ENCODE measurements at regions not wholly inside any gene's neighbourhood (a gene's known extent, or its start where the extent isn't known, plus 50 kb on each side); places are given as distances from the start of the nearest gene placed in this dataset.

DNA sequence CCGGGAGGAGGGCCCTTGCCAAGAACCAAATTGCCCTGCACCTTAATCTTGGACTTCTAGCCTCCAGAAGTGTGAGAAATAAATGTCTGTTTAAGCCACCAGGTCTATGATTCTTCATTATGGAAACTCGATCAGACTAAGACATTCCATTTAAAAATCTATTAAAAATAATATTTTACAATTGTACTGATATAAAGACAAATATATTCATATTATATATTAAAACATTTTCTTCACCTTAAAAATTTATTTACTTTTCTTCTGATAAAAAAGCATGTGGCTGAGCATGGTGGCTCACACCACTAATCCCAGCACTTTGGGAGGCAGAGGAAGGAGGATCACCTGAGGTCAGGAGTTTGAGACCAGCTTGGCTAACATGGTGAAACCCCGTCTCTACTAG is 72.4 kb upstream of the CHST15 start (continued):
- TF ChIP-seq ZBTB48 (tag by site-specific recombination; IDR thresholded peaks at IDR 0.05) (no peak), GLI4 (tag by site-specific recombination; IDR thresholded peaks at IDR 0.05) (no peak)

DNA sequence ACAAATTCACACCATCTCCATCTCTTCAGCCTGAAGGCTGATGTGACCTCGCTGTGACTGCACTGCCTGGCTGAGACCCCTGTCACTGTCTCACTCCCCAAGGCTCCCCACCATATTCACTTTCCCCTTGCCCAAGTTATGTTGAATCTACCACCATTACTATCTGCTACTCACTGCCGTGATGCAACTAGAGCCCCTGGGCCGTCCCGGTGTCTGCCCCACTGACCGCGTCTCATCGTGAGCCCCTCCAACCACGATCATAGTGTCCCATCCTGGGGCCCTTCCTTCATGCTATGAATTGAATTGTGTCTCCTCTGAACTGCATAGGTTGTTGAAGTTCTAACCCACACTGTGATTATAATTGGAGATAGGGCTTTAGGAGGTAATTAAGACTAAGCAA is 71.9 kb upstream of the CHST15 start:
- POLR2A ChIA-PET, result no interaction called here
- no peaks in the 10 kb centered on the region for H3K9me3 ChIP-seq (ENCODE audit: control insufficient read depth, insufficient read depth, low read depth, low read length)
- CTCF ChIA-PET, result interaction anchor here (1.0 kb wide), 1 partner anchor 224 kb away, joined by 3 read pairs; no protein-coding TSS in a partner anchor
- H3K36me3 ChIP-seq (ENCODE audit: control insufficient read depth in 2 of 2, insufficient read depth in 1 of 2, low read length in 2 of 2), result no peaks in the 10 kb centered on the region
- no peak overlapping the region for H3K27ac ChIP-seq (ENCODE audit: extremely low read depth, low read depth, low read length)
- no peaks in the 10 kb centered on the region for H3K4me1 ChIP-seq (ENCODE audit: control insufficient read depth, insufficient read depth, low read length)
- H3K4me3 ChIP-seq (ENCODE audit: low read depth, low read length), result no peak overlapping the region
- TF ChIP-seq TRIM28 (IDR thresholded peaks at IDR 0.05; ENCODE audit: borderline replicate concordance, low read length), result no peak
- TF ChIP-seq, protein P1, sequence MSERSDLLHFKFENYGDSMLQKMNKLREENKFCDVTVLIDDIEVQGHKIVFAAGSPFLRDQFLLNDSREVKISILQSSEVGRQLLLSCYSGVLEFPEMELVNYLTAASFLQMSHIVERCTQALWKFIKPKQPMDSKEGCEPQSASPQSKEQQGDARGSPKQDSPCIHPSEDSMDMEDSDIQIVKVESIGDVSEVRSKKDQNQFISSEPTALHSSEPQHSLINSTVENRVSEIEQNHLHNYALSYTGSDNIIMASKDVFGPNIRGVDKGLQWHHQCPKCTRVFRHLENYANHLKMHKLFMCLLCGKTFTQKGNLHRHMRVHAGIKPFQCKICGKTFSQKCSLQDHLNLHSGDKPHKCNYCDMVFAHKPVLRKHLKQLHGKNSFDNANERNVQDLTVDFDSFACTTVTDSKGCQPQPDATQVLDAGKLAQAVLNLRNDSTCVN (tag by site-specific recombination; optimal IDR thresholded peaks at IDR 0.05), result no peak
- no peak for TF ChIP-seq IKZF3 (tag by site-specific recombination; IDR thresholded peaks at IDR 0.05)
- no peak for TF ChIP-seq ZNF175 (tag by site-specific recombination; IDR thresholded peaks at IDR 0.05)

DNA sequence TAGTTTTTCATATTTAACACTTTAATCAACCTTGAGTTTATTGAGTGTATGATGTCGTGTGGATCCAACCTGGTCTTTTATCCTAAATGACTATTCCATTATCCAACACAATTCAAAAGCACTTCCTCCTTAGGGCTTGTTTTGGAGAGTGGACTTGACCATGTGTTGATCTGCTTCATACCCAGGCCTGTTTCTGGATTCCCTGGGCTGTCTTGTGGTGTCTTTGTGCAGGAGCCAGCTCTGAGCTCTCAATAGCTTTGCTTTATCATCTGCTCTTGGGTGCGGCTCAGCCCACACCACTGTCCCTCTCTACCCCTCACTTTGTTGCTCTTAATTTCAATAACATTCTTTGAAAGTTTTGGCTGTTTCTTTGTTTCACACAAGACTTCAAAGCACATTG is 70.9 kb upstream of the CHST15 start:
- no peaks in the 10 kb centered on the region for H3K9me3 ChIP-seq (ENCODE audit: control insufficient read depth, insufficient read depth, low read depth, low read length)
- no peak overlapping the region for H3K4me3 ChIP-seq (ENCODE audit: low read depth, low read length)
- H3K27ac ChIP-seq (ENCODE audit: extremely low read depth, low read depth, low read length), result no peak overlapping the region
- H3K36me3 ChIP-seq (ENCODE audit: control insufficient read depth in 2 of 2, insufficient read depth in 1 of 2, low read length in 2 of 2), result no peaks in the 10 kb centered on the region
- TF ChIP-seq ZNF571 (tag by site-specific recombination; IDR thresholded peaks at IDR 0.05), result no peak
- TF ChIP-seq OSR2 (tag by site-specific recombination; IDR thresholded peaks at IDR 0.05), result no peak
- TF ChIP-seq, protein P2, sequence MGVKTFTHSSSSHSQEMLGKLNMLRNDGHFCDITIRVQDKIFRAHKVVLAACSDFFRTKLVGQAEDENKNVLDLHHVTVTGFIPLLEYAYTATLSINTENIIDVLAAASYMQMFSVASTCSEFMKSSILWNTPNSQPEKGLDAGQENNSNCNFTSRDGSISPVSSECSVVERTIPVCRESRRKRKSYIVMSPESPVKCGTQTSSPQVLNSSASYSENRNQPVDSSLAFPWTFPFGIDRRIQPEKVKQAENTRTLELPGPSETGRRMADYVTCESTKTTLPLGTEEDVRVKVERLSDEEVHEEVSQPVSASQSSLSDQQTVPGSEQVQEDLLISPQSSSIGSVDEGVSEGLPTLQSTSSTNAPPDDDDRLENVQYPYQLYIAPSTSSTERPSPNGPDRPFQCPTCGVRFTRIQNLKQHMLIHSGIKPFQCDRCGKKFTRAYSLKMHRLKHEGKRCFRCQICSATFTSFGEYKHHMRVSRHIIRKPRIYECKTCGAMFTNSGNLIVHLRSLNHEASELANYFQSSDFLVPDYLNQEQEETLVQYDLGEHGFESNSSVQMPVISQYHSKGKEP (tag by site-specific recombination; IDR thresholded peaks at IDR 0.05), result no peak
- TF ChIP-seq, protein P3, sequence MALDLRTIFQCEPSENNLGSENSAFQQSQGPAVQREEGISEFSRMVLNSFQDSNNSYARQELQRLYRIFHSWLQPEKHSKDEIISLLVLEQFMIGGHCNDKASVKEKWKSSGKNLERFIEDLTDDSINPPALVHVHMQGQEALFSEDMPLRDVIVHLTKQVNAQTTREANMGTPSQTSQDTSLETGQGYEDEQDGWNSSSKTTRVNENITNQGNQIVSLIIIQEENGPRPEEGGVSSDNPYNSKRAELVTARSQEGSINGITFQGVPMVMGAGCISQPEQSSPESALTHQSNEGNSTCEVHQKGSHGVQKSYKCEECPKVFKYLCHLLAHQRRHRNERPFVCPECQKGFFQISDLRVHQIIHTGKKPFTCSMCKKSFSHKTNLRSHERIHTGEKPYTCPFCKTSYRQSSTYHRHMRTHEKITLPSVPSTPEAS (tag by site-specific recombination; IDR thresholded peaks at IDR 0.05), result no peak
- no peak for TF ChIP-seq ZNF354C (tag by site-specific recombination; IDR thresholded peaks at IDR 0.05; ENCODE audit: borderline replicate concordance, low read depth)
- no peak for TF ChIP-seq ZNF239 (tag by site-specific recombination; IDR thresholded peaks at IDR 0.05)
- POLR2A ChIA-PET, result no interaction called here
- CTCF ChIA-PET, result interaction anchor here (1.0 kb wide), 1 partner anchor 225 kb away, joined by 3 read pairs; no protein-coding TSS in a partner anchor
- H3K4me1 ChIP-seq (ENCODE audit: control insufficient read depth, insufficient read depth, low read length), result no peaks in the 10 kb centered on the region

DNA sequence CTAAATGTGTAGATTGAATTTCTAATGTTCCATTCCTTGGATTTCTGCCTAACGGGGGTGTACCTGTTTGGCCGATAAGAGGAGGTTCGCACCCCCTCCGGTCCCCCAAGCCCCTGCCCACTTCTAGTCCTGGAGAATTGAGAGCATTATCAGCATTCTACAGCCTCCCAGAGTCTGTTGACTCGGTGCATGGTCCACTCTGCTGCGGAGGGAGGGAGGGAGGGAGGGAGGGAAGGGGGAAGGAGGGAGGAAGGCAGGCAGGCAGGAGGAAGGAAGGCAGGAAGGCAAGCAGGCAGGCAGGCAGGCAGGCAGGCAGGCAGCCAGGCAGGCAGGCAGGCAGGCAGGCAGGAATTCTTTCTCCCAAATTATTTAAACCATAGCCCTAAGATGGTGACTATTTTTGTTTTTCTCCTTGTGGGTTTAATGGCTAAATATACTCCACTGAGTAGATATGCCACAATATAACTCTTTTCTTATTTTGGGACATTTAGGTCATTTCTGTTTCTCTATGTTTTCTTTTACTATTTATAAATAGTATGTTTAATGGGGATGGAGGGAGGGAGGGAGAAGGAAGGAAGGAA is 69.5 kb upstream of the CHST15 start:
- no peaks in the 10 kb centered on the region for H3K4me1 ChIP-seq (ENCODE audit: control insufficient read depth, insufficient read depth, low read length)
- ChIA-PET CTCF (no interaction called here), POLR2A (no interaction called here)
- TF ChIP-seq ZNF274 (IDR thresholded peaks at IDR 0.05; ENCODE audit: low read length) (no peak), ZNF274 (tag by site-specific recombination; IDR thresholded peaks at IDR 0.05; ENCODE audit: borderline replicate concordance) (no peak), FEZF1 (tag by site-specific recombination; IDR thresholded peaks at IDR 0.05) (no peak), KLF7 (tag by site-specific recombination; IDR thresholded peaks at IDR 0.05; ENCODE audit: borderline replicate concordance) (no peak), ZNF585B (tag by site-specific recombination; IDR thresholded peaks at IDR 0.05) (no peak)
- TF ChIP-seq, protein P4, sequence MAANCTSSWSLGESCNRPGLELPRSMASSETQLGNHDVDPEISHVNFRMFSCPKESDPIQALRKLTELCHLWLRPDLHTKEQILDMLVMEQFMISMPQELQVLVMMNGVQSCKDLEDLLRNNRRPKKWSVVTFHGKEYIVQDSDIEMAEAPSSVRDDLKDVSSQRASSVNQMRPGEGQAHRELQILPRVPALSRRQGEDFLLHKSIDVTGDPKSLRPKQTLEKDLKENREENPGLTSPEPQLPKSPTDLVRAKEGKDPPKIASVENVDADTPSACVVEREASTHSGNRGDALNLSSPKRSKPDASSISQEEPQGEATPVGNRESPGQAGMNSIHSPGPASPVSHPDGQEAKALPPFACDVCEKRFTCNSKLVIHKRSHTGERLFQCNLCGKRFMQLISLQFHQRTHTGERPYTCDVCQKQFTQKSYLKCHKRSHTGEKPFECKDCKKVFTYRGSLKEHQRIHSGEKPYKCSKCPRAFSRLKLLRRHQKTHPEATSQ (tag by site-specific recombination; IDR thresholded peaks at IDR 0.05), result no peak
- TF ChIP-seq, protein P5, sequence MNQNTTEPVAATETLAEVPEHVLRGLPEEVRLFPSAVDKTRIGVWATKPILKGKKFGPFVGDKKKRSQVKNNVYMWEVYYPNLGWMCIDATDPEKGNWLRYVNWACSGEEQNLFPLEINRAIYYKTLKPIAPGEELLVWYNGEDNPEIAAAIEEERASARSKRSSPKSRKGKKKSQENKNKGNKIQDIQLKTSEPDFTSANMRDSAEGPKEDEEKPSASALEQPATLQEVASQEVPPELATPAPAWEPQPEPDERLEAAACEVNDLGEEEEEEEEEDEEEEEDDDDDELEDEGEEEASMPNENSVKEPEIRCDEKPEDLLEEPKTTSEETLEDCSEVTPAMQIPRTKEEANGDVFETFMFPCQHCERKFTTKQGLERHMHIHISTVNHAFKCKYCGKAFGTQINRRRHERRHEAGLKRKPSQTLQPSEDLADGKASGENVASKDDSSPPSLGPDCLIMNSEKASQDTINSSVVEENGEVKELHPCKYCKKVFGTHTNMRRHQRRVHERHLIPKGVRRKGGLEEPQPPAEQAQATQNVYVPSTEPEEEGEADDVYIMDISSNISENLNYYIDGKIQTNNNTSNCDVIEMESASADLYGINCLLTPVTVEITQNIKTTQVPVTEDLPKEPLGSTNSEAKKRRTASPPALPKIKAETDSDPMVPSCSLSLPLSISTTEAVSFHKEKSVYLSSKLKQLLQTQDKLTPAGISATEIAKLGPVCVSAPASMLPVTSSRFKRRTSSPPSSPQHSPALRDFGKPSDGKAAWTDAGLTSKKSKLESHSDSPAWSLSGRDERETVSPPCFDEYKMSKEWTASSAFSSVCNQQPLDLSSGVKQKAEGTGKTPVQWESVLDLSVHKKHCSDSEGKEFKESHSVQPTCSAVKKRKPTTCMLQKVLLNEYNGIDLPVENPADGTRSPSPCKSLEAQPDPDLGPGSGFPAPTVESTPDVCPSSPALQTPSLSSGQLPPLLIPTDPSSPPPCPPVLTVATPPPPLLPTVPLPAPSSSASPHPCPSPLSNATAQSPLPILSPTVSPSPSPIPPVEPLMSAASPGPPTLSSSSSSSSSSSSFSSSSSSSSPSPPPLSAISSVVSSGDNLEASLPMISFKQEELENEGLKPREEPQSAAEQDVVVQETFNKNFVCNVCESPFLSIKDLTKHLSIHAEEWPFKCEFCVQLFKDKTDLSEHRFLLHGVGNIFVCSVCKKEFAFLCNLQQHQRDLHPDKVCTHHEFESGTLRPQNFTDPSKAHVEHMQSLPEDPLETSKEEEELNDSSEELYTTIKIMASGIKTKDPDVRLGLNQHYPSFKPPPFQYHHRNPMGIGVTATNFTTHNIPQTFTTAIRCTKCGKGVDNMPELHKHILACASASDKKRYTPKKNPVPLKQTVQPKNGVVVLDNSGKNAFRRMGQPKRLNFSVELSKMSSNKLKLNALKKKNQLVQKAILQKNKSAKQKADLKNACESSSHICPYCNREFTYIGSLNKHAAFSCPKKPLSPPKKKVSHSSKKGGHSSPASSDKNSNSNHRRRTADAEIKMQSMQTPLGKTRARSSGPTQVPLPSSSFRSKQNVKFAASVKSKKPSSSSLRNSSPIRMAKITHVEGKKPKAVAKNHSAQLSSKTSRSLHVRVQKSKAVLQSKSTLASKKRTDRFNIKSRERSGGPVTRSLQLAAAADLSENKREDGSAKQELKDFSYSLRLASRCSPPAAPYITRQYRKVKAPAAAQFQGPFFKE (tag by site-specific recombination; IDR thresholded peaks at IDR 0.05; ENCODE audit: borderline replicate concordance), result no peak

More for the DNA sequence above, 69.5 kb upstream of the CHST15 start:
- Histone ChIP-seq H3K36me3 (ENCODE audit: control insufficient read depth in 2 of 2, insufficient read depth in 1 of 2, low read length in 2 of 2) (no peaks in the 10 kb centered on the region), H3K27ac (ENCODE audit: extremely low read depth, low read depth, low read length) (no peak overlapping the region), H3K4me3 (ENCODE audit: low read depth, low read length) (no peak overlapping the region), H3K9me3 (ENCODE audit: control insufficient read depth, insufficient read depth, low read depth, low read length) (no peaks in the 10 kb centered on the region)

Measured in HEK293 (cell line).